HEK293T (cell line): ENCODE measurements at regions not wholly inside any gene's neighbourhood (a gene's known extent, or its start where the extent isn't known, plus 50 kb on each side); places are given as distances from the start of the nearest gene placed in this dataset.
"Not testable (repeated sequence)": the region's sequence is repeated elsewhere in the genome, so short reads cannot be mapped to it uniquely, and the experiment has no call there.

ENCODE experiments used
- CTCF ChIA-PET: fragments of 350-600 bp; formaldehyde crosslinking; extraction: SDS; loops from one replicate; lab custom pipeline; 2021; ENCODE audit warnings: antibody characterized with exemption, inconsistent platforms; lab: Yijun Ruan, JAX
- POLR2A ChIA-PET: fragments of 350-600 bp; formaldehyde crosslinking; extraction: SDS; loops from one replicate; lab custom pipeline; 2020; ENCODE audit warnings: antibody characterized with exemption, inconsistent platforms; lab: Yijun Ruan, JAX
- DNase-seq: peaks from one replicate; pipeline ENCODE4 v3.0.0; 2012; ENCODE audit warnings: mixed read lengths; ENCODE audit errors: extremely low spot score
- ARNT ChIP-seq: fragments of 450-650 bp; IDR thresholded peaks from 2 replicates; pipeline ENCODE4 v1.6.1; 2017; ENCODE audit warnings: mild to moderate bottlenecking
- BHLHE40 ChIP-seq: fragments of 450-650 bp; IDR thresholded peaks from 2 replicates; pipeline ENCODE4 v1.6.1; 2016; ENCODE audit warnings: mild to moderate bottlenecking, moderate library complexity, borderline replicate concordance
- CTBP1 ChIP-seq: fragments of 450-650 bp; IDR thresholded peaks from 2 replicates; pipeline ENCODE4 v1.6.1; 2016; ENCODE audit warnings: borderline replicate concordance
- ELF4 ChIP-seq: fragments of 450-650 bp; IDR thresholded peaks from 2 replicates; pipeline ENCODE4 v1.6.1; 2017; ENCODE audit warnings: antibody characterized with exemption
- FOXA1 ChIP-seq: fragments of 450-650 bp; IDR thresholded peaks from 2 replicates; pipeline ENCODE4 v1.6.1; 2016; ENCODE audit warnings: mild to moderate bottlenecking
- FOXK2 ChIP-seq: fragments of 450-650 bp; IDR thresholded peaks from 2 replicates; pipeline ENCODE4 v1.6.1; 2016; ENCODE audit warnings: mild to moderate bottlenecking
- FOXM1 ChIP-seq: fragments of 450-650 bp; IDR thresholded peaks from 2 replicates; pipeline ENCODE4 v1.6.1; 2017; ENCODE audit warnings: mild to moderate bottlenecking, borderline replicate concordance
- HDGF ChIP-seq: fragments of 450-650 bp; IDR thresholded peaks from 2 replicates; pipeline ENCODE4 v1.6.1; 2017; ENCODE audit warnings: antibody characterized with exemption, borderline replicate concordance
- L3MBTL2 ChIP-seq: fragments of 450-650 bp; conservative IDR thresholded peaks from 2 replicates; pipeline ENCODE4 v1.6.1; 2016; ENCODE audit warnings: mild to moderate bottlenecking
- LEF1 ChIP-seq: fragments of 450-650 bp; IDR thresholded peaks from 2 replicates; pipeline ENCODE4 v1.6.1; 2017; ENCODE audit warnings: mild to moderate bottlenecking, borderline replicate concordance
- NFRKB ChIP-seq: fragments of 450-650 bp; IDR thresholded peaks from 2 replicates; pipeline ENCODE4 v1.6.1; 2016; ENCODE audit warnings: mild to moderate bottlenecking, moderate library complexity
- PKNOX1 ChIP-seq: fragments of 450-650 bp; IDR thresholded peaks from 2 replicates; pipeline ENCODE4 v1.6.1; 2016
- SP1 ChIP-seq: fragments of 450-650 bp; IDR thresholded peaks from 2 replicates; pipeline ENCODE4 v1.6.1; 2017
- SUZ12 ChIP-seq: fragments of 450-650 bp; IDR thresholded peaks from 2 replicates; pipeline ENCODE4 v1.6.1; 2016; ENCODE audit warnings: mild to moderate bottlenecking
- TARDBP ChIP-seq: fragments of 450-650 bp; IDR thresholded peaks from 2 replicates; pipeline ENCODE4 v1.6.1; 2016
- ZNF384 ChIP-seq: fragments of 450-650 bp; IDR thresholded peaks from 2 replicates; pipeline ENCODE4 v1.6.1; 2016

GRCh38 chr12:14032191-14032590 lies 50.8 kb upstream of the GRIN2B start:
- DNase-seq, POLR2A ChIA-PET, CTCF ChIA-PET: not testable (repeated sequence)

GRCh38 chr12:14043776-14044175 lies 62.4 kb upstream of the GRIN2B start:
- DNase-seq = no peak
- no peak for TF ChIP-seq ELF4
- no peak for TF ChIP-seq PKNOX1
- CTCF ChIA-PET = interaction anchor here (0.7 kb wide), 1 partner anchor 12 kb away, joined by 4 read pairs; no protein-coding TSS in a partner anchor
- POLR2A ChIA-PET = no interaction called here

GRCh38 chr12:14048941-14049545 lies 67.6 kb upstream of the GRIN2B start:
- POLR2A ChIA-PET = no interaction called here

GRCh38 chr12:14057895-14058294 lies 76.5 kb upstream of the GRIN2B start:
- POLR2A ChIA-PET = no interaction called here
- TF ChIP-seq L3MBTL2 = no peak
- no peak for DNase-seq
- CTCF ChIA-PET = no interaction called here

More at GRCh38 chr12:14048941-14049545, 67.6 kb upstream of the GRIN2B start:
- CTCF ChIA-PET = no interaction called here
- TF ChIP-seq HDGF (no peak), ELF4 (no peak), FOXA1 (no peak), L3MBTL2 (no peak), BHLHE40 (no peak), FOXM1 (no peak), CTBP1 (no peak)
- no peak for DNase-seq

- no peak for DNase-seq
- ChIA-PET CTCF (no interaction called here), POLR2A (no interaction called here)
- TF ChIP-seq ARNT (no peak), CTBP1 (no peak), FOXA1 (no peak), ELF4 (no peak), LEF1 (no peak)
Measured at GRCh38 chr12:14058717-14059116, 77.3 kb upstream of the GRIN2B start.

- TF ChIP-seq ARNT (no peak), ELF4 (no peak), BHLHE40 (no peak), ZNF384 (no peak), PKNOX1 (no peak), NFRKB (no peak), SUZ12 (no peak), FOXA1 (no peak), FOXM1 (no peak), L3MBTL2 (no peak), TARDBP (no peak), FOXK2 (no peak), LEF1 (no peak), SP1 (no peak), HDGF (no peak)
- ChIA-PET CTCF (no interaction called here), POLR2A (no interaction called here)
- DNase-seq = no peak
Measured at GRCh38 chr12:14059548-14059947, 78.1 kb upstream of the GRIN2B start.

- POLR2A ChIA-PET = no interaction called here
- CTCF ChIA-PET = no interaction called here
- no peak for TF ChIP-seq ZNF384
- TF ChIP-seq L3MBTL2 = no peak
- TF ChIP-seq HDGF = no peak
- no peak for TF ChIP-seq FOXM1
- no peak for TF ChIP-seq ELF4
- no peak for TF ChIP-seq CTBP1
- TF ChIP-seq SUZ12 = no peak
- no peak for TF ChIP-seq FOXK2
- no peak for DNase-seq
Measured at GRCh38 chr12:14065616-14066015, 84.2 kb upstream of the GRIN2B start.

- CTCF ChIA-PET = no interaction called here
- TF ChIP-seq FOXA1 (no peak), PKNOX1 (no peak), FOXM1 (no peak), LEF1 (no peak), CTBP1 (no peak), L3MBTL2 (no peak)
- POLR2A ChIA-PET = no interaction called here
- no peak for DNase-seq
Measured at GRCh38 chr12:14066021-14066420, 84.6 kb upstream of the GRIN2B start.
